OCI-LY7 (cell line): ENCODE measurements at regions not wholly inside any gene's neighbourhood (a gene's known extent, or its start where the extent isn't known, plus 50 kb on each side); places are given as distances from the start of the nearest gene placed in this dataset.
"Not testable (repeated sequence)": the region's sequence is repeated elsewhere in the genome, so short reads cannot be mapped to it uniquely, and the experiment has no call there.

Experiments
- EZH2phosphoT487 ChIP-seq: fragments of 200-600 bp; sonication (generic); IDR thresholded peaks from 2 replicates; pipeline ENCODE4 v1.6.1; 2018; ENCODE audit warnings: low read depth, borderline replicate concordance, mild to moderate bottlenecking, mixed run types, antibody characterized with exemption, low read length, moderate library complexity, mixed read lengths
- TF ChIP-seq, protein P1 (sequence below): fragments of 200-600 bp; sonication (generic); conservative IDR thresholded peaks from 2 replicates; pipeline ENCODE4 v1.5.1; 2014; ENCODE audit warnings: mild to moderate bottlenecking, antibody characterized with exemption, low read length, moderate library complexity, mixed read lengths

DNA sequence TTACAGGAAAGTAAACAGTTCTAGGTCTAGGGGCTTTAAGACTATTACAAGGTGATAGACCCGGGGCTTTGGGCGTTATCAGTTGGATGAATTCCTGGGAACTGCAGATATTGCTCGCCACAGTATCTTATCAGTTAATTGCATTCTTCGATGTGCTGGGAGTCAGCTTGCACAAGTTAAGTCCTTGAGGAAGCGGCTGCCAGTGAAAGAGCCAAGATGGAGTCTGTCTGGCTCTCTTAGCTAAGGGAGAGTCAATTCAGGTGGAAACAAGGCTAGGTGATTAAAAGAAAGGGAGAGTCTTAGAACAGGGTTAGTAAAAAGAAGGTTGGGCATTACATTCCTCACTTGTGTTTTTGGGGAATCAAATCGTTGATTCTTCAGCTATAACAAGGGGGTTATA is 130.6 kb upstream of the ZNF195 start:
- TF ChIP-seq, protein P1, sequence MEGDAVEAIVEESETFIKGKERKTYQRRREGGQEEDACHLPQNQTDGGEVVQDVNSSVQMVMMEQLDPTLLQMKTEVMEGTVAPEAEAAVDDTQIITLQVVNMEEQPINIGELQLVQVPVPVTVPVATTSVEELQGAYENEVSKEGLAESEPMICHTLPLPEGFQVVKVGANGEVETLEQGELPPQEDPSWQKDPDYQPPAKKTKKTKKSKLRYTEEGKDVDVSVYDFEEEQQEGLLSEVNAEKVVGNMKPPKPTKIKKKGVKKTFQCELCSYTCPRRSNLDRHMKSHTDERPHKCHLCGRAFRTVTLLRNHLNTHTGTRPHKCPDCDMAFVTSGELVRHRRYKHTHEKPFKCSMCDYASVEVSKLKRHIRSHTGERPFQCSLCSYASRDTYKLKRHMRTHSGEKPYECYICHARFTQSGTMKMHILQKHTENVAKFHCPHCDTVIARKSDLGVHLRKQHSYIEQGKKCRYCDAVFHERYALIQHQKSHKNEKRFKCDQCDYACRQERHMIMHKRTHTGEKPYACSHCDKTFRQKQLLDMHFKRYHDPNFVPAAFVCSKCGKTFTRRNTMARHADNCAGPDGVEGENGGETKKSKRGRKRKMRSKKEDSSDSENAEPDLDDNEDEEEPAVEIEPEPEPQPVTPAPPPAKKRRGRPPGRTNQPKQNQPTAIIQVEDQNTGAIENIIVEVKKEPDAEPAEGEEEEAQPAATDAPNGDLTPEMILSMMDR: not testable (repeated sequence)
- not testable (repeated sequence) for TF ChIP-seq EZH2phosphoT487
